ENCODE measurements at regions not wholly inside any gene's neighbourhood (a gene's known extent, or its start where the extent isn't known, plus 50 kb on each side); places are given as distances from the start of the nearest gene placed in this dataset.
"Not testable (repeated sequence)": the region's sequence is repeated elsewhere in the genome, so short reads cannot be mapped to it uniquely, and the experiment has no call there.

GRCh38 chr4:31007858-31008257 is 287.7 kb downstream of the PCDH7 start:
- Mint-ChIP-seq H3K4me3 (no peak overlapping the region), H3K27ac (no peak overlapping the region), H3K4me1 (no peaks in the 10 kb centered on the region), H3K36me3 (ENCODE audit: low read depth) (no peaks in the 10 kb centered on the region), H3K9me3 (peaks cover 3% of the 10 kb centered on the region), H3K27me3 (no peaks in the 10 kb centered on the region)
- intact Hi-C loops (cut with micrococcal nuclease) = no loop called here
- no peak for DNase-seq

DNA sequence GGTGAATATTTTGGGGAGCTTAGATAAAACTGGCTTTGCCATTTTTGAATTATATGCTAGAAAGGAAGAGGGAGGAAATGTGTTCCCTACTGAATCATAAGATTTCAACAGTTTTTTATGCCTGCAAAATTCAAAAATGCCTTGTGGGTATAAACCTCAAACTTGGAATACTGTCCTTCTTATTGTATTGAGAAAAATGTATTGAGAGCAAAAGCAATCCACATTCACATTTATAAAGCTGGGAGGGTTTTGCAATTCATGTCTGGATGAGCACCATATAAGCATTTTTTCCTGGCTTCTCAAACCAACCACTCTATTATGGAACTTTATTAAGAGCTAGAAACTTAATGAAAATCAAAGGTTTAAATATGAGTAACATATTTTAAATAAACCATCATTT is 289.8 kb downstream of the PCDH7 start:
- H3K27me3 Mint-ChIP-seq = no peaks in the 10 kb centered on the region
- H3K36me3 Mint-ChIP-seq (ENCODE audit: low read depth) = no peaks in the 10 kb centered on the region
- H3K4me3 Mint-ChIP-seq = no peak overlapping the region
- peaks cover 3% of the 10 kb centered on the region for H3K9me3 Mint-ChIP-seq
- no peak for DNase-seq
- intact Hi-C loops (cut with micrococcal nuclease) = no loop called here
- no peak overlapping the region for H3K27ac Mint-ChIP-seq
- no peaks in the 10 kb centered on the region for H3K4me1 Mint-ChIP-seq

DNA sequence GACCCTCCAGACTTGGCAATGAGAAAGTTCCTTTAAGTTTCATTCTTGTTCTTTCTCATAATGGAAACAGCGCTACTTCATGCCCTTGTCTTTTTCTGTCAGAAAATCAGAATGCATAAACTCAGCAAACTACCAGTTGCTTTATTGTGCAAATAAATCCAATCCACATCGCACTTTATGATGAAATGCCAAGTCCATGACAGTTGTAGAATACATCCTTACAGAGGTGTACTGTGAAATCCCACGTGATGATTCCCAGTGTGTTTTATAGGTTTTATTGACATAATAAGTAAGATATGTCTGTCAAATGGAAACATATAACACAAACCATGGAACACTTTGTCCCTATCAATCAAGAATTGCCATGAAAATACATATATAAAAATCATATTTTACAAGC is 295.0 kb downstream of the PCDH7 start:
- H3K36me3 Mint-ChIP-seq (ENCODE audit: low read depth) = no peaks in the 10 kb centered on the region
- H3K27ac Mint-ChIP-seq = no peak overlapping the region
- no peaks in the 10 kb centered on the region for H3K27me3 Mint-ChIP-seq
- H3K4me3 Mint-ChIP-seq = no peak overlapping the region
- no peaks in the 10 kb centered on the region for H3K4me1 Mint-ChIP-seq
- no peaks in the 10 kb centered on the region for H3K9me3 Mint-ChIP-seq
- no peak for DNase-seq
- intact Hi-C loops (cut with micrococcal nuclease) = no loop called here

DNA sequence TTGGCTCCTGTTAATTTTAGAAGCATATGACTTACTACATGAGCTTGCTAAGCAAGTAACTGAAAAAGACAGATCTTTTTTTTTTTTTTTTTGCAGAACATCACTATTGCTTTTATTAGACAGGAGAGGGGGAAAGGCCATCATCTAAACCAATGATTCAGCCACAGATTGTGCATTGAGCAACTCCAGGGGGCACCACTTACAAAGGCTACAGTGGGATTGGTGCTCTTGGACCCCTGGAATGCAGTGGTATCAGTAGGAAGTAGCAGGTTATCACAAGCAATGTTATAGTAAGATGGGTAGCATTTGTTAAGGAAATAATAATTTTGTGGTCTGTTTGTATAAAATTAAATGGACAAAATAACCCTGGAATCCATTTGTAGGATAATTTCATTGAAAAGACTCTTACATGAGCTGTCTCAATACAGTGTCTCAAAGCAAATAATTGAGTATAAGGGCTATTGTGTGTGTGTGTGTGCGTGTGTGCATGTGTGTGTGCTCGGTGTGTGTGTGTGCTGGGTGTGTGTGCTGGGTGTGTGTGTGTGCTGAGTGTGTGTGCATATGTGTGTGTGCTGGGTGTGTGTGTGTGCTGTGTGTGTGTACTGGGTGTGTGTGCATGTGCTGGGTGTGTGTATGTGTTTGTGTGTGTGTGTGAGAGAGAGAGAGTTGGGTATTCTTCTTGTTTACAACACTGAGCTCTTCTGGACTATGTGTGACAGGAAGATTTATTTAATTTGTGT is 296.3 kb downstream of the PCDH7 start:
- intact Hi-C loops (cut with micrococcal nuclease) = no loop called here
- Mint-ChIP-seq H3K4me1 (no peaks in the 10 kb centered on the region), H3K36me3 (ENCODE audit: low read depth) (no peaks in the 10 kb centered on the region), H3K9me3 (no peaks in the 10 kb centered on the region), H3K27me3 (no peaks in the 10 kb centered on the region), H3K27ac (no peak overlapping the region), H3K4me3 (no peak overlapping the region)
- DNase-seq = no peak

- Mint-ChIP-seq H3K4me1 (no peaks in the 10 kb centered on the region), H3K9me3 (peaks cover 4% of the 10 kb centered on the region), H3K4me3 (no peak overlapping the region), H3K36me3 (ENCODE audit: low read depth) (no peaks in the 10 kb centered on the region), H3K27ac (no peak overlapping the region), H3K27me3 (no peaks in the 10 kb centered on the region)
- no peak for DNase-seq
- intact Hi-C loops (cut with micrococcal nuclease) = no loop called here
Measured at GRCh38 chr4:31020363-31020762, 300.2 kb downstream of the PCDH7 start.

GRCh38 chr4:31021008-31021407 is 300.8 kb downstream of the PCDH7 start:
- H3K27me3 Mint-ChIP-seq = no peaks in the 10 kb centered on the region
- intact Hi-C loops (cut with micrococcal nuclease) = no loop called here
- no peak overlapping the region for H3K27ac Mint-ChIP-seq
- no peak overlapping the region for H3K4me3 Mint-ChIP-seq
- H3K9me3 Mint-ChIP-seq = peaks cover 4% of the 10 kb centered on the region
- H3K4me1 Mint-ChIP-seq = no peaks in the 10 kb centered on the region
- no peak for DNase-seq
- no peaks in the 10 kb centered on the region for H3K36me3 Mint-ChIP-seq (ENCODE audit: low read depth)

DNA sequence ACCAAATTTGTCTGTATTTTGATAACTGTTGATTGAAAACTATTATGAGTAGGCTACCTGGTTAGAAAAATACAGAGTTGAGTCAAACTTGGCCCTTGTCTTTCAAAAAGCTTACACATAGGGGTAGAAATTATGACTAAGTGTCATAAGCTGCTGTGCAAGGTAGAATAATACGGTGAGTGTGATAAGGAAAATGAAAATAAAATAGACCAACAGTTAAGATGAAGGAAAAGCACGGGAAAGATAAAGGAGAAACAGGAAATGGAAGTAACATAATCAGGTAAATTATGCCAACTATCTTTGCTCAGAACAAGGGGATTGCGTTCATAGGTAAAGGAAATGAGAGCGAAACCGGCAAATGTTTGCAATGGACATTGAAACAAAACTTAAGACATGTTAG is 302.5 kb downstream of the PCDH7 start:
- Mint-ChIP-seq H3K4me3 (no peak overlapping the region), H3K27ac (no peak overlapping the region), H3K27me3 (no peaks in the 10 kb centered on the region), H3K36me3 (ENCODE audit: low read depth) (no peaks in the 10 kb centered on the region), H3K4me1 (no peaks in the 10 kb centered on the region), H3K9me3 (peaks cover 4% of the 10 kb centered on the region)
- intact Hi-C loops (cut with micrococcal nuclease) = no loop called here
- no peak for DNase-seq

DNA sequence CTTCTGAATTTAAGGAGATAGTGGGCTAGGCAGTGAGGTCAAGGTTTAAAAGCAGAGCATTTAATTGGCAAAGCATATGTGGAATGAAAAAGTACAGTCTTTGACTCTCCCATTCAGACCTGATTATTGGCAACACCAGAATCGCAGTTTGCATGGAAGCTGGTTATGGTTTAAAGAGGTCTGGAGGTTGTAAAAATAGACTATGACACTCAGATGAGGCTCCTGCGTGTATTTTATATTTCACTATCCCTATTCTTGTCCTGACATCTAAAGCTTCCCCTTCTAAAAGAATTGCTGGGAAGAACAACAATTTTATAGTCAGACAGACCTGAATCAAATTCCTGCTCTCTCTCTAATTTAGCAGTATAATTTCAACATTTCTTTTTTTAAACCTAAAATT is 302.9 kb downstream of the PCDH7 start:
- Mint-ChIP-seq H3K27me3 (no peaks in the 10 kb centered on the region), H3K4me3 (no peak overlapping the region), H3K27ac (no peak overlapping the region), H3K4me1 (no peaks in the 10 kb centered on the region), H3K36me3 (ENCODE audit: low read depth) (no peaks in the 10 kb centered on the region), H3K9me3 (peaks cover 4% of the 10 kb centered on the region)
- intact Hi-C loops (cut with micrococcal nuclease) = no loop called here
- DNase-seq = no peak

DNA sequence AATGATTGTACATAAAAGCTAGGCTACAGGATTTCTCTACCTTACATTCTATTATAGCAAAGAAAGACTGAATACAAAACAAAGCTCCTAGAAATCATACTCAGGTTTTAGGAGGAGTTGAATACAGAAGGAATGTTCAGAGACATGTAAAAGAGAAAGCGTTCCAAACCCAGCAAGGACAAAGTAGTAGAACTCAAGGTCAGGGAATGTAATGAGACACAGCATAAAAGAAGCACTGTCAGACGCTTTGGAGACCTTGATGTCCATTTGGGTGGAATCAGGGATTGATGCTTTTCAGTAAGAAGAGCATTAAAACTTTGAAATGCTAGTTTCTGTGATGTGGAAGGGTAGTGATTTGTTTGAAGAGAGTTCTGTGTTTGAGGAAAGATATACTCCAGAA is 303.6 kb downstream of the PCDH7 start:
- Mint-ChIP-seq H3K9me3 (peaks cover 4% of the 10 kb centered on the region), H3K36me3 (ENCODE audit: low read depth) (no peaks in the 10 kb centered on the region), H3K4me1 (no peaks in the 10 kb centered on the region), H3K27ac (no peak overlapping the region), H3K4me3 (no peak overlapping the region), H3K27me3 (no peaks in the 10 kb centered on the region)
- no peak for DNase-seq
- intact Hi-C loops (cut with micrococcal nuclease) = no loop called here

- H3K9me3 Mint-ChIP-seq; intact Hi-C loops (cut with micrococcal nuclease); H3K4me1 Mint-ChIP-seq; DNase-seq; H3K4me3 Mint-ChIP-seq; H3K27ac Mint-ChIP-seq; H3K36me3 Mint-ChIP-seq (ENCODE audit: low read depth); H3K27me3 Mint-ChIP-seq: not testable (repeated sequence)
Measured at GRCh38 chr4:31024781-31025180, 304.6 kb downstream of the PCDH7 start.

GRCh38 chr4:31026256-31026655 is 306.1 kb downstream of the PCDH7 start:
- Mint-ChIP-seq H3K27ac (no peak overlapping the region), H3K36me3 (ENCODE audit: low read depth) (no peaks in the 10 kb centered on the region)
- intact Hi-C loops (cut with micrococcal nuclease) = no loop called here

DNA sequence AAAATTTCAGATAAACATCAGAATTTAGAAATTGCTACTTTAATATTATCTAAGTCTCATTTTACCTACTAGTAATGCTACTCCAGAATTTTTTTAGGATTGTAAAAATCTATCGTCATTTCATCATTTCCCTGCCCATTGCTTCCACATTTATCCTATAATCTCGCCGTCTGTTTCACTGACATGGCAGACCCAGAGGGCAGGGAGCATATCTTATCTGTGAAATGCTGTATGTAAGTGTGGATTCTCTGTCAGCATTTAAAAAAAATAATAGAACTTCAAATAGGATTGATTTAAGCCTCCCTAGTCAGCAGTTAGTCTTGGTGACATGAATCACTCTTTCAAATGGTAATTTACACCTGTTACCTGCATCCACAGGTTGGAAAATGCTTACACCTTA is 314.4 kb downstream of the PCDH7 start:
- H3K27ac Mint-ChIP-seq = no peak overlapping the region
- intact Hi-C loops (cut with micrococcal nuclease) = no loop called here
- no peaks in the 10 kb centered on the region for H3K36me3 Mint-ChIP-seq (ENCODE audit: low read depth)
- H3K9me3 Mint-ChIP-seq = peaks cover 4% of the 10 kb centered on the region
- no peak for DNase-seq
- H3K4me3 Mint-ChIP-seq = no peak overlapping the region
- H3K27me3 Mint-ChIP-seq = no peaks in the 10 kb centered on the region
- no peaks in the 10 kb centered on the region for H3K4me1 Mint-ChIP-seq

More at GRCh38 chr4:31026256-31026655, 306.1 kb downstream of the PCDH7 start:
- DNase-seq = no peak
- no peaks in the 10 kb centered on the region for H3K27me3 Mint-ChIP-seq
- peaks cover 4% of the 10 kb centered on the region for H3K9me3 Mint-ChIP-seq
- H3K4me3 Mint-ChIP-seq = no peak overlapping the region
- H3K4me1 Mint-ChIP-seq = no peaks in the 10 kb centered on the region

DNA sequence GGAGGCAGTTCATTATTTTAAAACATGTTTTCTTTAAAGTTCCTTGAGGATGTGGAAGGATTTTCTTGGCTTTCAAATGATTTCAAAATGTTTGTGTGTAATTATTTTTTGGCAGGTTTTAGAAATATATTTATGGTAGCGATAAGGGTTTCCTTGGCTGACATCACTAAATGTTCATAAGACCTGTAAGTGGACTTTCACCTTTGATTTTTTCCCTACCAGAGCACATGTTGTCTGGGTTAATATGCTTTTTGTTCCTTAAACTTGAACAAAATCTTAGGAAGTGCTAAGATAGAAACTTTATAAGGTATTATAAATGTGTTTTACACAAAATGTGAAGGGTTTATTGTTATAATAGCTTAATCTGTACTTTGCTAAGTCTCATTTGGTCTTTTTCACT is 315.6 kb downstream of the PCDH7 start:
- Mint-ChIP-seq H3K27ac (no peak overlapping the region), H3K4me1 (no peaks in the 10 kb centered on the region), H3K36me3 (ENCODE audit: low read depth) (no peaks in the 10 kb centered on the region), H3K9me3 (peaks cover 4% of the 10 kb centered on the region), H3K27me3 (no peaks in the 10 kb centered on the region), H3K4me3 (no peak overlapping the region)
- intact Hi-C loops (cut with micrococcal nuclease) = no loop called here
- no peak for DNase-seq

DNA sequence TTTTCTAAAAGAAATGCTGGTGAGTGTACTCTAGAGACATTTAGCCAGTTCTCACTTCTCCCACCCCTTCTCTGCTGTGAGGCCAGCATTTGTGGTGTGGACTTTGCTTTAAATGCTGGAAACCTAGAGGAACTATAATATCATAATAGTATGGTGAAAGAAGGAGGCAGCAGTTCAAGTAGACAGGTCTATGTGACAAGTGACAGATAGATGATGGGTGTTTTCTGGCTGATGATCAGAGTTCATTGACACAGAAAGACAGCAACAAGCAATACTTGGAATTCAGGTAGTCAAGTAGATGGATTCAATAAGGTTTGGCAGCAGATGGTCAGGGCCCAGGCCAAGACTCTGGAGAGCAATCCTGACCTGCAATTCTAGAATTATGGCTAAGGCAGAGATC is 317.5 kb downstream of the PCDH7 start:
- peaks cover 4% of the 10 kb centered on the region for H3K9me3 Mint-ChIP-seq
- H3K27me3 Mint-ChIP-seq = no peaks in the 10 kb centered on the region
- no peak for DNase-seq
- H3K36me3 Mint-ChIP-seq (ENCODE audit: low read depth) = no peaks in the 10 kb centered on the region
- H3K4me1 Mint-ChIP-seq = no peaks in the 10 kb centered on the region
- no peak overlapping the region for H3K4me3 Mint-ChIP-seq
- H3K27ac Mint-ChIP-seq = no peak overlapping the region
- intact Hi-C loops (cut with micrococcal nuclease) = no loop called here

GRCh38 chr4:31039382-31039781 is 319.2 kb downstream of the PCDH7 start:
- Mint-ChIP-seq H3K36me3 (ENCODE audit: low read depth) (no peaks in the 10 kb centered on the region), H3K4me3 (no peak overlapping the region), H3K27ac (no peak overlapping the region), H3K4me1 (no peaks in the 10 kb centered on the region), H3K27me3 (no peaks in the 10 kb centered on the region), H3K9me3 (peaks cover 4% of the 10 kb centered on the region)
- no peak for DNase-seq
- intact Hi-C loops (cut with micrococcal nuclease) = no loop called here
